ENCODE measurements at regions not wholly inside any gene's neighbourhood (a gene's known extent, or its start where the extent isn't known, plus 50 kb on each side); places are given as distances from the start of the nearest gene placed in this dataset.

DNA sequence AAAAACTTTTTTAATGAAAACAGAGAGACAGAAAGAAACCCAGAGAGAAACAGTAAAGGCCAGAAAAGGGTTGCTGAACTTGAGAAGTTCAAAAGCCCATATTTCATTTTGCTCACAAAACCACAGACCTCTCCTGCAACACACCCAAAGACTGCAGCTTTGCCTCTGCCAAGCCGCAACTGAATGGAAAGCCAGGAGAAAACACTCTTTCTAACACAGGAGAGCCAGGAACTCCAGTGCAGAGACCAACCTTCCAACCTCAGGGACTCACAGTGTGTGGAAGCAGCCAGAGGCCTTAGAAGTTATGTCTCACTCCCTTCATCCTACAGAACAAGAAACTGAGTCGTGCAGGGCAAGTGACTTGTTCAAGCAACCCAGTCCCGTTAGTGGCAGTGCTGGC lies 163.1 kb upstream of the HES1 start:
- TF ChIP-seq, protein P1, sequence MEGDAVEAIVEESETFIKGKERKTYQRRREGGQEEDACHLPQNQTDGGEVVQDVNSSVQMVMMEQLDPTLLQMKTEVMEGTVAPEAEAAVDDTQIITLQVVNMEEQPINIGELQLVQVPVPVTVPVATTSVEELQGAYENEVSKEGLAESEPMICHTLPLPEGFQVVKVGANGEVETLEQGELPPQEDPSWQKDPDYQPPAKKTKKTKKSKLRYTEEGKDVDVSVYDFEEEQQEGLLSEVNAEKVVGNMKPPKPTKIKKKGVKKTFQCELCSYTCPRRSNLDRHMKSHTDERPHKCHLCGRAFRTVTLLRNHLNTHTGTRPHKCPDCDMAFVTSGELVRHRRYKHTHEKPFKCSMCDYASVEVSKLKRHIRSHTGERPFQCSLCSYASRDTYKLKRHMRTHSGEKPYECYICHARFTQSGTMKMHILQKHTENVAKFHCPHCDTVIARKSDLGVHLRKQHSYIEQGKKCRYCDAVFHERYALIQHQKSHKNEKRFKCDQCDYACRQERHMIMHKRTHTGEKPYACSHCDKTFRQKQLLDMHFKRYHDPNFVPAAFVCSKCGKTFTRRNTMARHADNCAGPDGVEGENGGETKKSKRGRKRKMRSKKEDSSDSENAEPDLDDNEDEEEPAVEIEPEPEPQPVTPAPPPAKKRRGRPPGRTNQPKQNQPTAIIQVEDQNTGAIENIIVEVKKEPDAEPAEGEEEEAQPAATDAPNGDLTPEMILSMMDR (IDR thresholded peaks at IDR 0.05; ENCODE audit: poor library complexity): no peak
- TF ChIP-seq EZH2 (IDR thresholded peaks at IDR 0.05; ENCODE audit: borderline replicate concordance): no peak

Measured in hepatocyte (in vitro differentiated cells).